ENCODE measurements at regions not wholly inside any gene's neighbourhood (a gene's known extent, or its start where the extent isn't known, plus 50 kb on each side); places are given as distances from the start of the nearest gene placed in this dataset.

- WGBS, 3 donors: 92 to 95% (median 92%) methylated on average over 16 of the region's 16 CpGs
- H3K4me1 ChIP-seq (ENCODE audit: insufficient read depth): no peaks in the 10 kb centered on the region
- no peaks in the 10 kb centered on the region for H3K27me3 ChIP-seq
- intact Hi-C loops (cut with DNase I): no loop called here
- H3K27ac ChIP-seq: no peak overlapping the region
- TF ChIP-seq CTCF (IDR thresholded peaks at IDR 0.05): no peak
- no peak for TF ChIP-seq POLR2A (IDR thresholded peaks at IDR 0.05)
- no peak for TF ChIP-seq EP300 (IDR thresholded peaks at IDR 0.05)
- no peaks in the 10 kb centered on the region for H3K36me3 ChIP-seq
- H3K4me3 ChIP-seq: no peak overlapping the region
- DNase-seq: no peak
- H3K9me3 ChIP-seq: no peaks in the 10 kb centered on the region
Measured at GRCh38 chr4:67380154-67380553, 165.1 kb downstream of the CENPC start.

- intact Hi-C loops (cut with DNase I): no loop called here
- WGBS, 3 donors: 88 to 91% (median 90%) methylated on average over 3 of the region's 3 CpGs
Measured at GRCh38 chr4:67375291-67375690, 170.0 kb downstream of the CENPC start.

GRCh38 chr4:67371615-67372014 lies 173.7 kb downstream of the CENPC start:
- Histone ChIP-seq H3K9me3 (no peaks in the 10 kb centered on the region), H3K27ac (no peak overlapping the region), H3K36me3 (no peaks in the 10 kb centered on the region), H3K4me3 (no peak overlapping the region), H3K4me1 (ENCODE audit: insufficient read depth) (no peaks in the 10 kb centered on the region), H3K27me3 (no peaks in the 10 kb centered on the region)
- intact Hi-C loops (cut with DNase I): no loop called here
- no peak for DNase-seq
- WGBS, 3 donors: 27 to 39% (median 35%) methylated on average over 2 of the region's 2 CpGs
- no peak for TF ChIP-seq EP300 (IDR thresholded peaks at IDR 0.05)
- TF ChIP-seq POLR2A (IDR thresholded peaks at IDR 0.05): no peak
- TF ChIP-seq CTCF (IDR thresholded peaks at IDR 0.05): no peak

More at GRCh38 chr4:67375291-67375690, 170.0 kb downstream of the CENPC start:
- H3K27ac ChIP-seq: no peak overlapping the region
- H3K9me3 ChIP-seq: no peaks in the 10 kb centered on the region
- H3K36me3 ChIP-seq: no peaks in the 10 kb centered on the region
- TF ChIP-seq CTCF (IDR thresholded peaks at IDR 0.05): no peak
- no peak for TF ChIP-seq POLR2A (IDR thresholded peaks at IDR 0.05)
- TF ChIP-seq EP300 (IDR thresholded peaks at IDR 0.05): no peak
- H3K4me1 ChIP-seq (ENCODE audit: insufficient read depth): no peaks in the 10 kb centered on the region
- H3K27me3 ChIP-seq: no peaks in the 10 kb centered on the region
- DNase-seq: no peak
- no peak overlapping the region for H3K4me3 ChIP-seq

DNA sequence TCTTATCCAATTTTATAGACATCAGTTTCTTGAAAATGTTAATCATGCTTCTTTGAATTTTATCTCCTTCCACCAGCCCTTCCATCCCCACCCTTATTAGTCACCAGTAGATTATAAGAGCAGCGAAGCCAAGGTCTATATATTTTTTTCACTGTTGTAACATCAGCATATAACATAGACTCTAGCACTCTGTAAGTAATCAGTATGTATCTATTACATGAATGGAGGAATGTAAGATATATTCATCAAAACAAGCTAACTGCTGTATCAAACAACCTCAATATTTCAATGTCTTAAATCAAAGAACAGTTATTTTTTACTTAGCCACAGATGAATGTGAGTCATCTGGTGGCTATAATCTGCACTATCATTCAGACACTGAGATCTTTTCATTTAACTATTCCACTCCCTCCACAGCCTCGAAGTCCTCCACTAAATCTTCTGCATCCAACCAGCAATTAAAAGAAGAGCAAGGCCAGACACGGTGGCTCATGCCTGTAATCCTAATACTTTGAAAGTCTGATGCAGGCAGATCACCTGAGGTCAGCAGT lies 178.9 kb downstream of the CENPC start:
- H3K9me3 ChIP-seq: no peaks in the 10 kb centered on the region
- H3K4me3 ChIP-seq: no peak overlapping the region
- H3K36me3 ChIP-seq: no peaks in the 10 kb centered on the region
- no peaks in the 10 kb centered on the region for H3K4me1 ChIP-seq (ENCODE audit: insufficient read depth)
- intact Hi-C loops (cut with DNase I): no loop called here
- DNase-seq: no peak
- H3K27ac ChIP-seq: no peak overlapping the region
- TF ChIP-seq CTCF (IDR thresholded peaks at IDR 0.05): no peak
- TF ChIP-seq POLR2A (IDR thresholded peaks at IDR 0.05): no peak
- TF ChIP-seq EP300 (IDR thresholded peaks at IDR 0.05): no peak
- 17 to 22% (median 21%) methylated on average over 3 of the region's 3 CpGs for WGBS, 3 donors
- no peaks in the 10 kb centered on the region for H3K27me3 ChIP-seq

Measured in ovary (tissue), 7 donors.